PC-9 (cell line): ENCODE measurements at regions not wholly inside any gene's neighbourhood (a gene's known extent, or its start where the extent isn't known, plus 50 kb on each side); places are given as distances from the start of the nearest gene placed in this dataset.
A peak's percentile ranks its signal among the peaks of the same experiment; 100 is the strongest.

ENCODE experiments used
- BruUV-seq: library from RNA; stranded (reverse); fragments of 400-500 nt; replicated peaks from 2 replicates; lab custom pipeline; 2021; lab: Mats Ljungman, UMichigan
- CTCF ChIA-PET: fragments of 300-600 bp; sonication (Branson Sonifier 250); formaldehyde crosslinking; loops from one replicate; lab custom pipeline; 2022; ENCODE audit warnings: antibody characterized with exemption; lab: Charles Lee
- POLR2A ChIA-PET: fragments of 300-600 bp; sonication (Branson Sonifier 250); formaldehyde crosslinking; loops from one replicate; lab custom pipeline; 2022; ENCODE audit warnings: antibody characterized with exemption; ENCODE audit not compliant: unreplicated experiment; lab: Charles Lee
- DNase-seq, 2 experiments: peaks; one replicate each; pipeline versions ENCODE4 v3.0.0 to v3.0.0-alpha.2; 2015 to 2022; ENCODE audit warnings: mixed read lengths in 1 of 2
- H2AFZ ChIP-seq: fragments of 200-600 bp; sonication (generic); 2 replicates; pipeline ENCODE4 v1.8.1; 2017; ENCODE audit warnings: antibody characterized with exemption
- H3F3A ChIP-seq: fragments of 200-600 bp; sonication (generic); 2 replicates; pipeline ENCODE4 v1.8.1; 2017; ENCODE audit warnings: antibody characterized with exemption, mild to moderate bottlenecking, low read depth; ENCODE audit not compliant: insufficient read depth
- H3K27ac ChIP-seq: fragments of 200-600 bp; sonication (generic); 2 replicates; pipeline ENCODE4 v1.6.1; 2016; ENCODE audit warnings: mixed run types
- H3K27me3 ChIP-seq: fragments of 200-600 bp; sonication (generic); 2 replicates; pipeline ENCODE4 v1.6.1; 2016; ENCODE audit warnings: low read depth, mixed run types; ENCODE audit not compliant: insufficient read depth
- H3K36me3 ChIP-seq: fragments of 200-600 bp; sonication (generic); 2 replicates; pipeline ENCODE4 v1.6.1; 2016; ENCODE audit warnings: low read depth, mixed run types
- H3K4me1 ChIP-seq: fragments of 200-600 bp; sonication (generic); replicated peaks from 2 replicates; pipeline ENCODE4 v1.6.1; 2016; ENCODE audit warnings: mixed run types; ENCODE audit not compliant: insufficient read depth
- H3K4me2 ChIP-seq: fragments of 200-600 bp; sonication (generic); 2 replicates; pipeline ENCODE4 v1.6.1; 2017; ENCODE audit warnings: mixed run types
- H3K4me3 ChIP-seq: fragments of 200-600 bp; sonication (generic); 2 replicates; pipeline ENCODE4 v1.6.1; 2016; ENCODE audit warnings: mixed run types
- H3K79me2 ChIP-seq: fragments of 200-600 bp; sonication (generic); 2 replicates; pipeline ENCODE4 v1.6.1; 2017; ENCODE audit warnings: low read depth, mixed run types
- H3K9me2 ChIP-seq: fragments of 200-600 bp; sonication (generic); 2 replicates; pipeline ENCODE4 v1.8.1; 2017; ENCODE audit warnings: mild to moderate bottlenecking; ENCODE audit not compliant: insufficient read depth
- H3K9me3 ChIP-seq: fragments of 200-600 bp; sonication (generic); 2 replicates; pipeline ENCODE4 v1.8.1; 2016; ENCODE audit warnings: low read depth; ENCODE audit not compliant: insufficient read depth
- H4K20me1 ChIP-seq: fragments of 200-600 bp; sonication (generic); 2 replicates; pipeline ENCODE4 v1.8.1; 2017; ENCODE audit not compliant: insufficient read depth
- EZH2 ChIP-seq: fragments of 200-600 bp; sonication (generic); IDR thresholded peaks from 2 replicates; pipeline ENCODE4 v1.8.0; 2017; ENCODE audit warnings: antibody characterized with exemption, low read depth
- intact Hi-C: fragments of 100-400 bp; cut with micrococcal nuclease; formaldehyde crosslinking; loops from one replicate; pipeline ENCODE4 v1.10.0; 2022; ENCODE audit not compliant: unreplicated experiment
- TF ChIP-seq, protein P1 (sequence below): fragments of 200-600 bp; sonication (generic); conservative IDR thresholded peaks from 2 replicates; pipeline ENCODE4 v1.6.1; 2017; ENCODE audit warnings: mixed run types, antibody characterized with exemption, mild to moderate bottlenecking, moderate library complexity

DNA sequence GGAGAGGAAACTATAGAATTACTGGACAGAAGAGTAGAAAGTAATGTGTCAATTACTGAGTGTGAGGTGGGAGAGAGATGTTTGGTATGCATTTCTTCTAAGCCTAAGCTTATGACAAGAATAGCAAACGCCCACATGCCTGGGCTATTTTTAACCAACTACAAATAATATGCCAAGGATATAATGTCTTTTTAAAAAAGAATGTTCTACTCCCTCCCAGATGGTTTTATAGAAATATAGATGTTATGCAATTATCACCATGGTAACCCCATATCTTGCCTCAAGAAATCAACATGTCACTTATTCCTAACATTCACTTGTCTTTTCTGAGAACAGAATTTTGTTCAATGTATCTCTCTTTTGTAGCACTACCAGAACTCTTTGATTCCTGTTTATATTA is 996.7 kb upstream of the CHORDC1 start:
- TF ChIP-seq, protein P1, sequence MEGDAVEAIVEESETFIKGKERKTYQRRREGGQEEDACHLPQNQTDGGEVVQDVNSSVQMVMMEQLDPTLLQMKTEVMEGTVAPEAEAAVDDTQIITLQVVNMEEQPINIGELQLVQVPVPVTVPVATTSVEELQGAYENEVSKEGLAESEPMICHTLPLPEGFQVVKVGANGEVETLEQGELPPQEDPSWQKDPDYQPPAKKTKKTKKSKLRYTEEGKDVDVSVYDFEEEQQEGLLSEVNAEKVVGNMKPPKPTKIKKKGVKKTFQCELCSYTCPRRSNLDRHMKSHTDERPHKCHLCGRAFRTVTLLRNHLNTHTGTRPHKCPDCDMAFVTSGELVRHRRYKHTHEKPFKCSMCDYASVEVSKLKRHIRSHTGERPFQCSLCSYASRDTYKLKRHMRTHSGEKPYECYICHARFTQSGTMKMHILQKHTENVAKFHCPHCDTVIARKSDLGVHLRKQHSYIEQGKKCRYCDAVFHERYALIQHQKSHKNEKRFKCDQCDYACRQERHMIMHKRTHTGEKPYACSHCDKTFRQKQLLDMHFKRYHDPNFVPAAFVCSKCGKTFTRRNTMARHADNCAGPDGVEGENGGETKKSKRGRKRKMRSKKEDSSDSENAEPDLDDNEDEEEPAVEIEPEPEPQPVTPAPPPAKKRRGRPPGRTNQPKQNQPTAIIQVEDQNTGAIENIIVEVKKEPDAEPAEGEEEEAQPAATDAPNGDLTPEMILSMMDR, result no peak
- TF ChIP-seq EZH2, result no peak
- H4K20me1 ChIP-seq, result no peaks in the 10 kb centered on the region
- H3K4me1 ChIP-seq, result no peaks in the 10 kb centered on the region
- H3K27ac ChIP-seq, result no peak overlapping the region
- H3K36me3 ChIP-seq, result no peaks in the 10 kb centered on the region
- ChIA-PET CTCF (no interaction called here), POLR2A (no interaction called here)
- no peaks in the 10 kb centered on the region for H3K27me3 ChIP-seq
- H3K79me2 ChIP-seq, result no peaks in the 10 kb centered on the region
- H3K9me2 ChIP-seq, result 0 out of 2 replicates have a peak, but pooled peaks cover 3% of the 10 kb centered on the region
- H3F3A ChIP-seq, result no peaks in the 10 kb centered on the region
- intact Hi-C loops, result no loop called here
- BruUV-seq, result no TSS peak
- no peak overlapping the region for H3K4me2 ChIP-seq
- H3K9me3 ChIP-seq, result 0 out of 2 replicates have a peak, but pooled peaks cover 8% of the 10 kb centered on the region
- no peak for DNase-seq
- H3K4me3 ChIP-seq, result no peak overlapping the region
- H2AFZ ChIP-seq, result 0 out of 2 replicates have a peak overlapping the region, but pooled peaks have one; percentile 36

DNA sequence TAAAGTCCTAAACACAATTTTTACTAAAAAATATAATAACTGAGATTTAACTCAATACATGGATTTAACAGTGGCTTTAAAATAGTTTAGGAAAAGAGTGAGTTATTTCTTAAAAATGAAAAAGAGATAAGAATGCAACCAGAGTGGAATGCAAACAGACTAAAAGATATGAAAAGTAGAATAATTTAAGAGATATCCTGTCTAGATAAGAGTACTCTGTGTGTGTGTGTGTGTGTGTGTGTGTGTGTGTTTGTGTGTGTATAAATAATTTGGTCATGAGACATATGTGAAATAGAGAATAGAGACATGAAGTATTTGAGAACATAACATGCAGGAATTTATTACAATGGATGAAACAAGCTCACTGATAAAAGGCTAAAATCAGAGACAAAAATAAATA is 986.9 kb upstream of the CHORDC1 start:
- POLR2A ChIA-PET, result no interaction called here
- Histone ChIP-seq H4K20me1 (no peaks in the 10 kb centered on the region), H2AFZ (no peak overlapping the region), H3F3A (no peaks in the 10 kb centered on the region), H3K4me3 (no peak overlapping the region), H3K9me3 (no peaks in the 10 kb centered on the region), H3K27me3 (no peaks in the 10 kb centered on the region), H3K36me3 (no peaks in the 10 kb centered on the region), H3K79me2 (no peaks in the 10 kb centered on the region), H3K4me1 (no peaks in the 10 kb centered on the region), H3K9me2 (no peaks in the 10 kb centered on the region; the same call in 1 of the 2 replicates), H3K27ac (no peak overlapping the region), H3K4me2 (no peak overlapping the region)
- intact Hi-C loops, result no loop called here
- DNase-seq, result no peak
- CTCF ChIA-PET, result no interaction called here
- TF ChIP-seq, protein P1, result no peak
- TF ChIP-seq EZH2, result no peak
- no TSS peak for BruUV-seq

DNA sequence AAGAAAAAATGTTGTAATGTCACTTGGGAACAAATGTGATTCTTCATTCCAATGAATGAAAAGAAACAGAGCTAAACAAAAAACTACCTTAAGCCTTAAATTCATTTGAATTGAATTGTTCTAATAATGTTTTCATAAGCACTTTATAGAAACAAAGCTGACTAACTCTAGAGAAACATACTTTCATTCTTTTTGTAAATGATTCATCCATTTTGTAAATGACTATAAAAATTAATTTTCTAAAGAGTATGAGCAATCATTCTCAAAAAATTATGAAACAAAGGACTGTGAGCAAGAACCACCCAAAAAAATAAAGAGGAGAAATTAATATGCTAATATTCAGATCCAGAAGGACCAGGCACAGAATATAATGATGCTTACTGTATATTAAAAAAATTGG is 986.5 kb upstream of the CHORDC1 start:
- intact Hi-C loops, result no loop called here
- TF ChIP-seq, protein P1, result no peak
- no peak for TF ChIP-seq EZH2
- H3K4me3 ChIP-seq, result no peak overlapping the region
- no peaks in the 10 kb centered on the region for H3K4me1 ChIP-seq
- ChIA-PET POLR2A (no interaction called here), CTCF (no interaction called here)
- H3K9me3 ChIP-seq, result no peaks in the 10 kb centered on the region
- no peaks in the 10 kb centered on the region for H3K79me2 ChIP-seq
- no peak overlapping the region for H3K4me2 ChIP-seq
- no peak for DNase-seq
- no peaks in the 10 kb centered on the region for H3K36me3 ChIP-seq
- no peak overlapping the region for H2AFZ ChIP-seq
- H3F3A ChIP-seq, result no peaks in the 10 kb centered on the region
- no peaks in the 10 kb centered on the region for H3K27me3 ChIP-seq
- H4K20me1 ChIP-seq, result no peaks in the 10 kb centered on the region
- no TSS peak for BruUV-seq
- no peaks in the 10 kb centered on the region; the same call in 1 of the 2 replicates for H3K9me2 ChIP-seq
- H3K27ac ChIP-seq, result no peak overlapping the region
